MM.1S (cell line): ENCODE measurements at regions not wholly inside any gene's neighbourhood (a gene's known extent, or its start where the extent isn't known, plus 50 kb on each side); places are given as distances from the start of the nearest gene placed in this dataset.

ENCODE experiments used
- DNase-seq: peaks from one replicate; pipeline ENCODE4 v3.0.0-alpha.2; 2015
- H2AFZ ChIP-seq: fragments of 300-600 bp; sonication (generic); 2 replicates; pipeline ENCODE4 v1.6.0; 2016; ENCODE audit warnings: antibody characterized with exemption, low read length
- H3F3A ChIP-seq: fragments of 300-600 bp; sonication (generic); 2 replicates; pipeline ENCODE4 v1.6.1; 2016; ENCODE audit warnings: mild to moderate bottlenecking, antibody characterized with exemption, low read length, moderate library complexity, mixed read lengths; ENCODE audit not compliant: insufficient read depth
- H3K27ac ChIP-seq: fragments of 300-600 bp; sonication (generic); 2 replicates; pipeline ENCODE4 v1.5.1; 2016; ENCODE audit warnings: mild to moderate bottlenecking, low read length
- H3K27me3 ChIP-seq: fragments of 300-600 bp; sonication (generic); replicated peaks from 2 replicates; pipeline ENCODE4 v1.6.0; 2016; ENCODE audit warnings: low read length; ENCODE audit not compliant: insufficient read depth
- H3K36me3 ChIP-seq: fragments of 300-600 bp; sonication (generic); replicated peaks from 2 replicates; pipeline ENCODE4 v1.6.1; 2016; ENCODE audit warnings: mild to moderate bottlenecking, low read length, mixed read lengths; ENCODE audit not compliant: insufficient read depth
- H3K4me1 ChIP-seq: fragments of 300-600 bp; sonication (generic); 2 replicates; pipeline ENCODE4 v1.6.1; 2016; ENCODE audit warnings: low read length, mixed read lengths
- H3K4me2 ChIP-seq: fragments of 300-600 bp; sonication (generic); 2 replicates; pipeline ENCODE4 v1.6.0; 2016; ENCODE audit warnings: low read depth, low read length
- H3K4me3 ChIP-seq: fragments of 300-600 bp; sonication (generic); 2 replicates; pipeline ENCODE4 v1.5.1; 2016; ENCODE audit warnings: low read length, mixed read lengths
- H3K79me2 ChIP-seq: fragments of 300-600 bp; sonication (generic); 2 replicates; pipeline ENCODE4 v1.6.1; 2016; ENCODE audit warnings: mixed run types, low read length, mixed read lengths
- H3K9ac ChIP-seq: fragments of 300-600 bp; sonication (generic); 2 replicates; pipeline ENCODE4 v1.6.1; 2016; ENCODE audit warnings: low read length, mixed read lengths
- H3K9me2 ChIP-seq: fragments of 300-600 bp; sonication (generic); replicated peaks from 2 replicates; pipeline ENCODE4 v1.6.1; 2016; ENCODE audit warnings: mild to moderate bottlenecking, low read length, mixed read lengths; ENCODE audit not compliant: insufficient read depth
- H3K9me3 ChIP-seq: fragments of 300-600 bp; sonication (generic); replicated peaks from 2 replicates; pipeline ENCODE4 v1.6.1; 2016; ENCODE audit warnings: mild to moderate bottlenecking, low read length, mixed read lengths; ENCODE audit not compliant: insufficient read depth
- H4K20me1 ChIP-seq: fragments of 300-600 bp; sonication (generic); 2 replicates; pipeline ENCODE4 v1.6.1; 2016; ENCODE audit warnings: mild to moderate bottlenecking, low read length, moderate library complexity, mixed read lengths; ENCODE audit not compliant: insufficient read depth
- EZH2 ChIP-seq: fragments of 300-600 bp; sonication (generic); optimal IDR thresholded peaks from 2 replicates; pipeline ENCODE3; 2017; ENCODE audit warnings: low read depth, mild to moderate bottlenecking, antibody characterized with exemption, low read length, mixed read lengths
- EZH2phosphoT487 ChIP-seq: fragments of 300-600 bp; sonication (generic); IDR thresholded peaks from 2 replicates; pipeline ENCODE4 v1.6.1; 2018; ENCODE audit warnings: antibody characterized with exemption, low read length
- TF ChIP-seq, protein P1 (sequence below): fragments of 300-600 bp; sonication (generic); IDR thresholded peaks from 2 replicates; pipeline ENCODE4 v1.5.1; 2016; ENCODE audit warnings: antibody characterized with exemption, low read length, mixed read lengths

DNA sequence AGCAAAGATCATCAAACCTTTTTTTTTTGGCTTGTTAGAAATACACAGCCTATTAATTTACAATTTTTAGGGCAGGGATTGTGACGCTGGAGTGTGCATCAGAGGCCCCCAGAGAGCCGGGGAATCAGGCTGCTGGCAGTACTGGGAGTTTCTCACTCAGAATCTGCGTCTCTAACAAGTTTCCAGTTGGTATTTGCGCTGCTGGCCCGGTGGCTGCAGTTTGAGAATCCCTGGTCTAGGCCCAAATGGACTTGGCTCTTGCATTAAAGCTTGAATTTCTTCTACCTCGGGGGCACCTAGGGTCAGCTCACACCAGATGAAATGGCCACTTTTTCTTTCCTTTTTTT, 150.9 kb upstream of the CIBAR2 start:
- Histone ChIP-seq H2AFZ (no peak overlapping the region), H3K9me3 (no peaks in the 10 kb centered on the region)
- no peak for TF ChIP-seq EZH2phosphoT487
- TF ChIP-seq, protein P1, sequence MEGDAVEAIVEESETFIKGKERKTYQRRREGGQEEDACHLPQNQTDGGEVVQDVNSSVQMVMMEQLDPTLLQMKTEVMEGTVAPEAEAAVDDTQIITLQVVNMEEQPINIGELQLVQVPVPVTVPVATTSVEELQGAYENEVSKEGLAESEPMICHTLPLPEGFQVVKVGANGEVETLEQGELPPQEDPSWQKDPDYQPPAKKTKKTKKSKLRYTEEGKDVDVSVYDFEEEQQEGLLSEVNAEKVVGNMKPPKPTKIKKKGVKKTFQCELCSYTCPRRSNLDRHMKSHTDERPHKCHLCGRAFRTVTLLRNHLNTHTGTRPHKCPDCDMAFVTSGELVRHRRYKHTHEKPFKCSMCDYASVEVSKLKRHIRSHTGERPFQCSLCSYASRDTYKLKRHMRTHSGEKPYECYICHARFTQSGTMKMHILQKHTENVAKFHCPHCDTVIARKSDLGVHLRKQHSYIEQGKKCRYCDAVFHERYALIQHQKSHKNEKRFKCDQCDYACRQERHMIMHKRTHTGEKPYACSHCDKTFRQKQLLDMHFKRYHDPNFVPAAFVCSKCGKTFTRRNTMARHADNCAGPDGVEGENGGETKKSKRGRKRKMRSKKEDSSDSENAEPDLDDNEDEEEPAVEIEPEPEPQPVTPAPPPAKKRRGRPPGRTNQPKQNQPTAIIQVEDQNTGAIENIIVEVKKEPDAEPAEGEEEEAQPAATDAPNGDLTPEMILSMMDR, result no peak
- no peak for TF ChIP-seq EZH2

DNA sequence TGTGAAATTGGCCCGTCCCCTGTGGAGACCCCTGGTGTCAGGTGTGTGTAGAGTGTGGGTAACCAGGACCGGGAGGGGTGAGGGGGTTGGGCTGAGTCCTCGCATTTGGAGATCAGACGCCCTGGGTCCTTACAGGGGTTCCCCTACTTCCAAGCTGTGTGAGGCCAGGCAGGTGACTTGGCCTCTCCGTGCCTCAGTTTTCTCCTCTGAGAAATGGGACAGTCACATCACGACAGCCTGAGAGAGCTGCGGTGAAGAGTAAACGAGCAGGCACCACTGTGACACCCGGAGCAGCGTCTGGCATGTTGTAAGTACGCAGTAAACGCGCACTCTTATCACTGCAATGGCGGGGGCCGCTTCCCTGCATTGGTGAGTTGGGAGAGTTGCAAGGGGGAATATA, 152.5 kb upstream of the CIBAR2 start:
- H3K9me2 ChIP-seq, result no peaks in the 10 kb centered on the region
- no peaks in the 10 kb centered on the region for H3F3A ChIP-seq
- DNase-seq, result no peak
- H3K27ac ChIP-seq, result no peak overlapping the region
- H3K79me2 ChIP-seq, result no peaks in the 10 kb centered on the region
- no peaks in the 10 kb centered on the region for H3K4me1 ChIP-seq
- H3K9ac ChIP-seq, result no peak overlapping the region
- no peak overlapping the region for H3K4me3 ChIP-seq
- H3K36me3 ChIP-seq, result no peaks in the 10 kb centered on the region
- no peaks in the 10 kb centered on the region for H4K20me1 ChIP-seq
- peaks cover 71% of the 10 kb centered on the region for H3K27me3 ChIP-seq
- no peak overlapping the region for H3K4me2 ChIP-seq
- H2AFZ ChIP-seq, result no peak overlapping the region
- TF ChIP-seq, protein P1, result no peak
- TF ChIP-seq EZH2, result no peak
- TF ChIP-seq EZH2phosphoT487, result no peak
- H3K9me3 ChIP-seq, result no peaks in the 10 kb centered on the region

More for the DNA sequence above, 150.9 kb upstream of the CIBAR2 start:
- no peak overlapping the region for H3K4me2 ChIP-seq
- no peaks in the 10 kb centered on the region for H4K20me1 ChIP-seq
- H3K9ac ChIP-seq, result no peak overlapping the region
- no peaks in the 10 kb centered on the region for H3F3A ChIP-seq
- no peak overlapping the region for H3K4me3 ChIP-seq
- DNase-seq, result no peak
- H3K27me3 ChIP-seq, result peaks cover 69% of the 10 kb centered on the region
- H3K79me2 ChIP-seq, result no peaks in the 10 kb centered on the region
- H3K36me3 ChIP-seq, result no peaks in the 10 kb centered on the region
- no peaks in the 10 kb centered on the region for H3K9me2 ChIP-seq
- no peaks in the 10 kb centered on the region for H3K4me1 ChIP-seq
- no peak overlapping the region for H3K27ac ChIP-seq

DNA sequence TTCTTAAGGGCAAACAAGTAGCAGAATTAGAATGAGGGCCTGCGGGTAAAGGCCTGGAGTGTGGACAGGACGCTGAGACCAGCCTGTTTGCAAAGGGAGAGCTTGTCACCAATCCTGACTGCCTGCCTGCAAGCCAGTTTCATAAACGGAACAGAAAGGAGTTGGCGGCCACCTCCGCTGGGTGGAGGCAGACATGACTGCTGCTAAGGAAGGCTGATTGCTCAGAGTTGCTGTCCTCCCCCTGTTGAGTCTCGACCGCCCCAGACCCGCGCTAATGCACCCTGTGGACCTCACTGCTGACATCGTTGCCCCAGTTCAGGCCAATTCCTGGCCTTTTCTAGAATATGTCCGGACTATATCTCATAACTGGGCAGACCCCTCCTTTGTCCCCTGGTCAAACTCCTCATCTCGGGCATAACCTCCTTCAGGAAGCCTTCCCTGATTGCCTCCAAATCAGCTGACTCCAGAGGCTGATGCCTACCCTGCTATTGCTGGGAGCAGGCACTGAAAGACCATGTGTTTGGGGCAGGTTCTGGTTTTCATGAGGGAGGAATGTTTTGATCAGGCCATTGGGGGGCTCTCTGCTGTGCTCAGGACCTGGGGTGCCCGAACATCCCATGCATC, 153.0 kb upstream of the CIBAR2 start:
- H2AFZ ChIP-seq, result no peak overlapping the region
- H3K9me2 ChIP-seq, result no peaks in the 10 kb centered on the region
- no peak for DNase-seq
- no peak overlapping the region for H3K4me3 ChIP-seq
- H3K36me3 ChIP-seq, result no peaks in the 10 kb centered on the region
- H4K20me1 ChIP-seq, result no peaks in the 10 kb centered on the region
- H3K9ac ChIP-seq, result no peak overlapping the region
- H3K79me2 ChIP-seq, result no peaks in the 10 kb centered on the region
- H3K27me3 ChIP-seq, result peaks cover 71% of the 10 kb centered on the region
- H3K4me1 ChIP-seq, result no peaks in the 10 kb centered on the region
- TF ChIP-seq, protein P1, result no peak
- TF ChIP-seq EZH2 (no peak), EZH2phosphoT487 (no peak)
- no peak overlapping the region for H3K27ac ChIP-seq
- no peak overlapping the region for H3K4me2 ChIP-seq
- H3F3A ChIP-seq, result no peaks in the 10 kb centered on the region
- H3K9me3 ChIP-seq, result no peaks in the 10 kb centered on the region
